ENCODE measurements at regions not wholly inside any gene's neighbourhood (a gene's known extent, or its start where the extent isn't known, plus 50 kb on each side); places are given as distances from the start of the nearest gene placed in this dataset.

- no peak for FAIRE-seq
These were observed 97.7 kb upstream of the CELF2 start for GRCh38 chr10:10919976-10920375.

GRCh38 chr10:10921826-10922461, 95.7 kb upstream of the CELF2 start:
- FAIRE-seq, result no peak

DNA sequence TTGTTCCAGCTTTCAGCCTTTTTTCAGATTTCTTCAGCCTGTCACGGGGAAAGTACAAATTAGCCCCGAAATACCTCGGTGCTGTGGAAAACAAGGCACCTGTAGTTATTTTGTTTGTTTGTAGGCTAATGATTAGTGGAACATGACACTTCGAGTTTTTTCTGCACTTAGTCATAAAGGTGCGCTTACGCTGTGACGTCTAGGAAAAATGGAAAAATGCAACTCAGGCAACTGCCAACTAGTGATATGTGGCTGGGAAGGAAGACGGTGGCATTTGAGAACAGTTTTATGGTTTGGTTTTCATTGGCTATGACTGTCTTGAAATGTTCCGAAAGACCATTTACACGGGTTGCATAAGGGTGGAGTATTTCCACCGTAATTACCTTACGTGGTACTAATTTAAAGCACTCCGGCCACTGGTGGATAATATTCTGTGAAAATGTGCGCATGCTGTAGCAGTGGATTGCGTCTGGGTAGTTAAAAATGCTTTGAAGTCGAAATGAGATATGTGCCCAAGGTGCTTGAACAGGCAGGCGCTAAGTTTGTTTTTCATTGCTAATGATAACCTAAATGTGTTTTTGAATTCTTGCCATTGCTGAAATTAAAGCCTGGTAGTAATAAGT, 94.5 kb upstream of the CELF2 start:
- FAIRE-seq, result no peak

DNA sequence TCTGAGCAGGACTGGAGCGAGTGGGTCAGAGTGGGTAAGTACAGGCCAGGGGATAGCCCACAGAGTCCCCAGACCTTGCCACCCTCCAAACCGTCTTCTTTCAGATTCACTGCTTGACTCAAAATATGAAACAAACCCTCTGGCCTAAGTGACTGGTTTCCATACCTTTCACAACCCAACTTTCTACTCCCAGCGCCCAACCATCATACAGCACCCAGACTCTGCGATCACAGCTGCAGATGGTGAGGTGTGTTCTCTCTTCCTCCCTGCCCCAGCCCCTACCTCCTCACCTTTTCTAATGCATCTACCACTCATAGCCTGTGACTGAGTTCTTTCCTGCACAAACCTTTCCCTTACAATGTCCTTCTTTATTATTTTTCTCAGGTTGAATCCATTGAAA, 92.0 kb upstream of the CELF2 start:
- FAIRE-seq, result no peak

- FAIRE-seq, result no peak
These were observed 90.1 kb upstream of the CELF2 start for GRCh38 chr10:10927608-10928007.

GRCh38 chr10:10930979-10931743, 86.5 kb upstream of the CELF2 start:
- no peak for FAIRE-seq

DNA sequence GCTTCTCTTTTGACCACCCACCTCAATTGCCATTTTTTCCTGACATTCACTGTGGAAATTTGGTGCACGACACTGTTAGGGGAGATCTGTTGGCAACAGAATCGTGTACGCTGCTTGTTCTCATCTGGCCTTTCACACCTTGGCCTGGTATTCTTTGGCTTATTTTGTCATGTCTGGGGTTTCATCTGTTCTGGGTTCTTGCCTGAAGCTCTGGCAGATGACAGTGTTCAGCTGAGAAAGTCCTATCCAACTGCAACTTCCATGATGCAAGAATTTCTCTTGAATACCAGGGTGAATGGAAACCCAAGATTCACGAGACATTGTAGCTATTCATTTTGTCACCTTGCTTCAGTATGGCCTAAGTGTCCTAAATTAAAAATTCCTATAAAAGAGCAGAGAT, 82.6 kb upstream of the CELF2 start:
- FAIRE-seq, result no peak

DNA sequence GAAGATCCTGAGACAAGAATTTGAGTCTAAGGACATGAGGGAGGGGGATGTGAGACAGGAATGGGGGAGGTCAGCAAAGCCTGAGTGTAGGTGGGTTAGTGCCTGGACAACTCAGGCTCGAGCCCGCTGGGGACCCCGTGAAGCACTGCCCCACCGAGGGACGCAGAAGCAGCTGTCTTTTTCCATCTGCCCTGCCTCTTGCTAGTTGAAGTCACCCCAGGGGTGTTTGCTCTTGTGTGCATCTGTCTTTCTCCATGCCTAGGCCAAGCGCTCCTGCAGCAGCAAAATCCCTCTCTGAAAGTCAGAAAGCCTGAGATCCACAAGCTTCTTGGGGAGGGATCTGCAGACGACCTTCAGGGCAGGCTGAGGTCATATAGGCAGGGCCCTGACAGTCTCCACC, 79.0 kb upstream of the CELF2 start:
- FAIRE-seq, result no peak

GRCh38 chr10:10941127-10941730, 76.4 kb upstream of the CELF2 start:
- no peak for FAIRE-seq

DNA sequence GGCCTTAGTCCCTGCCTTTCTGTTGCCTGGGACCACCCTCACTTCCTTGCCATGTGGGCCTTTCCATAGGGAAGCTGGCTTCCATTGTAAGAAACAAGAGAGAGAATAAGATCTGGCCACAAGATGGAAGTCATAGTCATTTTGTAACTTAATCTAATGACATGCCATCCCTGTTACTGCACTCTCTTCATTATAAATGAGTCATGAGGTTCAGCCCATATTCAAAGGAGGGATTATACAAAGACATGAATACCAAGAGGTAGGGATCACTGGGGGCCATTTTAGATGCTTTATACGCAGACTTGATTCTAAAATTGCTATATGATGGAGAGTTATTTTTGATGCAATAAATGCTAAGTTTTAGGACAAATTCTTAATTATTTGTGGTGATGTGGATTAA, 75.2 kb upstream of the CELF2 start:
- FAIRE-seq, result no peak

DNA sequence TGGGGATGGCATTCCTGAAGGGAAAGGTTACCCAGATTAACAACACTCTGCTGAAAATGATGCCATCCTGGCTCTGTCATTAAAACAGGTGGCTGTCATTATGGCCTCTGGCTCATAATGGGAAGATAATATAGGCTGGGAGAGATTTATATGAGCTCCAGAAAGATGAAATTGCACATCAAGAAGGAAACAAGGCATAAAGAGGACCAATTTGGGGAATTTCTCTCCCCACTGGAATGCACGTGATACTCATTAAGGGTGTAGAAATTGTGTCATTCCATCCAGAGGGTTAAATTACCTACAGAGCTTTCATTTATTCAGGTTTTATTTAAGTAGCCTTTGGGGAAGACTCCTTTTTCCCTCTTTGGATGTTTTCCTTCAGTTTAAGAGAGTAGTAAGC, 71.6 kb upstream of the CELF2 start:
- FAIRE-seq, result no peak

GRCh38 chr10:10946801-10947200, 70.9 kb upstream of the CELF2 start:
- no peak for FAIRE-seq

- no peak for FAIRE-seq
These were observed 66.0 kb upstream of the CELF2 start for GRCh38 chr10:10951675-10952074.

DNA sequence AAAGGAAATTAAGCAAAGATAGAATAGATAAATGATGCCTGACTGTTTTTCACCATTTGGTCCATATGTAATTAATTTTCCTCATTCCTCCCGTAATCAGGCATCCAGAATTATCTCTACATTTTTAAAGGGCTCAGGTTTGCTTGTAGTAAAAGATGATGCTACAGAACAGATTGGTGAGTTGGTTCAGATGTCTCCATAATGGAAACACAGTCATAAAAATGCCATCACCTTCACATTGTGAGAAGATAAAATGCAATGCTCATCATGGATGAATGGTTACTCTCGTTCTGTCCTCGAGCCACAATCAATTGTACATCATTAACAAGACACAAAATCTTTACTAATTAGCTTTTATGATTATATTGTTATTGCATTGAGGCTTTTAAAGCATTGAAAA, 64.9 kb upstream of the CELF2 start:
- FAIRE-seq, result no peak

GRCh38 chr10:10956681-10957542, 60.8 kb upstream of the CELF2 start:
- FAIRE-seq, result no peak

DNA sequence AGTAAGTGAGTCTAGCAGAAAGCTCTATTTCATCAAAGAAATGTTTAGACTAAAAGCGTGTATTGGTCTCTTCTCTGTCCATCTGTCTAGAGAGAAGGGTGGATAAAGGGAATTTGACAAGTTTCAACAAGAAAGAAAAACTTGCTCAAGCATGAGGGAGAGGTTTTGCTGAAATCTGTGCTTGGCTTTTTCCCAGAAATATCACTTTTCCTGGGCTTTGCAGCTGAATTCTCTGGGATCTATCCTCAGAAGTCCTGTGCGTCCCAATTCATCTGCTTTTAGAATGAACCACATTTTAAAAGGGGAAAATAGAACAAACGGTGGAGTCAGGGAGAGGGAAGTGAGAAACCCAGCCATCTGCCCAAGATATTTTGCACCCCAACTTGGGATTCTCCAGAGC, 59.6 kb upstream of the CELF2 start:
- FAIRE-seq, result no peak

GRCh38 chr10:10959666-10960065, 58.0 kb upstream of the CELF2 start:
- no peak for FAIRE-seq

- FAIRE-seq, result no peak
These were observed 57.1 kb upstream of the CELF2 start for GRCh38 chr10:10960534-10960933.

DNA sequence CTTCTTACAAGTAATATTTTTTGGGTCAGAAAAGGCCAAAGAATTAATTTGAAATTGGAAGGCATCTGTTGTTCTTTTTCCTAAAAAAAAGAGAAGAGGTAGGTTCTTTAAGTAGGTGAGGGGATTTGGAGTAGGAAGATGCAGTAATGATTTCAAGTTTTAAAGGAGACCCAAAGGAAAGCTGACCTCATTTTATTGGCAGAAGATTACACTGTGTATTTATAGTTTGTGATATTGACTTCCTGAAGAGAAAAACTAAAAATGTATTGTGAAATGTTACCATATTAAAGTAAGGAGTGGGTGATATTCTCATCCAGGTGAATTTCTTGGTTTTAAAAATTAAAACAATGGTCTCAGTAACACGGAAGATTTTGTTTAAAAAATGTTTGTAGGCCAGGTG, 56.6 kb upstream of the CELF2 start:
- no peak for FAIRE-seq

DNA sequence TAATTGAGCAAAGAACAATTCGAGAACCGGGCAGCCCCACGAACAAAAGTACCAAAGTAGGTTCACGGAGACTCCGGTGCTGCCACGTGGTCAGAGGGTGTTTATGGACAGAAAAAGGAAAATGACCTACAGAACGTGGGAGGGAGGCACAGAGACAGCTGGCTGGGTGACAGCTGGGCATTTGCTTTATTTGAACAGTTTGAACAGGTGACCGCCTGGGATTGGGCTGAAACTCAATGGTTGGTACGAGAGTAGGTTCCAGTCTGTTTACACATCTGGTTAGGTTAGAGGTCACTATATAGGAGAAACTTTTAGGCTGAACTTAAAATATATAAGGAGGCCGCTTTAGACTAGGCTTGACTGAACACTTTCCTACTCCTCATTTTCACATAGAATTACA, 50.6 kb upstream of the CELF2 start:
- no peak for FAIRE-seq

DNA sequence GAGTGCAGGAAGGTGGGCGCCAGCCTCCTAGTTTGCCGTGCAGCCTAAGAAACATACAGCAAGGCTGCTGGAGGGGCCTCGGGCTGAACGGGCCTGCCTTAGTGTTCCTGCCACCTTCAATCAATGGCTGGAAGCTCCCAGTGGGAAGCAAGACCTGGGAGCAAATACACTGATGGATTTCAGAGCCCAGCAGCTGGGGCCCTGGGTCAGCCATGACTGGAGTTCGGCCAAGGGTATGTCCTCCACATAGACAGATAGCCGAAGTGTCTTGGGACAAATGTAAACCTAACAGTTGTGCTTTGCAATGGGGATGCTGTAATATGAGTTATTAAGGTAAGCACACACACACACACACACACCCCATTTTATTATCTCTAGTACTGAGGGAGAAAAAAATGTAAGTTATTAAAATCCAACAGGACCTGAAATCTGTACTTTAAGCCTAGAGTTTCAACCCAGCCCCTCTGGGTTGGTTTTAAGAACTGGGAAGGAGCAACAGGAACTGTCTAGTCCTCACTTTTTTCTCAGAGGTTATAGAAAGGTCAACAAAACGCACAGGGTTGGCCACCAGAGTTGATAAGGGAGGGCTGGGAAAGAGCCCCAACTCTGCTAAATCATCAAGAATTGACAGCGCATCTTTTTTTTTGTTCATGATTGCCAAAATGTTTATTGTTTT, 50.0 kb upstream of the CELF2 start:
- no peak for FAIRE-seq
